GM12878 (cell line): ENCODE measurements at regions not wholly inside any gene's neighbourhood (a gene's known extent, or its start where the extent isn't known, plus 50 kb on each side); places are given as distances from the start of the nearest gene placed in this dataset.

Source experiments
- ATAC-seq: fragments of 200-7000 bp; cut with Tn5 transposase; 3 replicates; pipeline ENCODE4 v1.9.1; 2020; ENCODE audit warnings: mild to moderate bottlenecking, moderate library complexity
- BruUV-seq: library from RNA; stranded (reverse); fragments of 400-500 nt; replicated peaks from 2 replicates; lab custom pipeline; 2021; lab: Mats Ljungman, UMichigan
- CTCF ChIA-PET: fragments of 300-600 bp; sonication (Branson Sonifier 250); formaldehyde crosslinking; extraction: SDS; loops from one replicate; lab custom pipeline; 2021; ENCODE audit warnings: inconsistent platforms; lab: Yijun Ruan, JAX
- POLR2A ChIA-PET: fragments of 350-600 bp; formaldehyde crosslinking; extraction: SDS; loops from one replicate; lab custom pipeline; 2021; ENCODE audit warnings: inconsistent platforms; lab: Charles Lee
- RAD21 ChIA-PET: fragments of 300-600 bp; sonication (Branson Sonifier 250); formaldehyde crosslinking; loops from one replicate; lab custom pipeline; 2023; ENCODE audit warnings: antibody characterized with exemption; ENCODE audit not compliant: unreplicated experiment; lab: Charles Lee
- SMC1A ChIA-PET: fragments of 300-600 bp; sonication (Branson Sonifier 250); formaldehyde crosslinking; loops from one replicate; lab custom pipeline; 2023; ENCODE audit not compliant: unreplicated experiment, uncharacterized antibody; lab: Charles Lee
- DNase-seq: peaks from one replicate; pipeline ENCODE4 v3.0.0-alpha.2; 2011; ENCODE audit warnings: low read depth, low spot score
- FAIRE-seq: peaks from 3 replicates; lab custom pipeline; 2011; peaks lifted over from hg19 to GRCh38; lab: Jason Lieb, UNC
- H2AFZ ChIP-seq: 2 replicates; pipeline ENCODE4 v1.6.0; 2011; ENCODE audit warnings: low read depth, low read length, control low read depth; ENCODE audit not compliant: control insufficient read depth
- H3K27ac ChIP-seq: 2 replicates; pipeline ENCODE4 v1.5.1; 2011; ENCODE audit warnings: control low read depth; ENCODE audit not compliant: control insufficient read depth, insufficient read depth
- H3K27me3 ChIP-seq, 2 experiments: replicated peaks in 1 of 2; 2 replicates each; pipeline versions ENCODE4 v1.6.0 to v1.6.1; 2011; ENCODE audit warnings: low read length in 1 of 2; ENCODE audit not compliant: control insufficient read depth in 2 of 2, insufficient read depth in 2 of 2
- H3K36me3 ChIP-seq, 2 experiments: 2 replicates each; pipeline ENCODE4 v1.5.1; 2011; ENCODE audit warnings: low read length in 1 of 2; ENCODE audit not compliant: control insufficient read depth in 2 of 2, insufficient read depth in 2 of 2
- H3K4me1 ChIP-seq: 2 replicates; pipeline ENCODE4 v1.6.1; 2011; ENCODE audit warnings: mild to moderate bottlenecking, low read length, moderate library complexity, mixed read lengths; ENCODE audit not compliant: control insufficient read depth, insufficient read depth
- H3K4me2 ChIP-seq: 2 replicates; pipeline ENCODE4 v1.6.0; 2011; ENCODE audit warnings: control low read depth; ENCODE audit not compliant: control insufficient read depth, insufficient read depth
- H3K4me3 ChIP-seq: fragments of 200-600 bp; sonication (generic); 2 replicates; pipeline ENCODE4 v1.5.1; 2016
- H3K79me2 ChIP-seq: 2 replicates; pipeline ENCODE4 v1.6.0; 2011; ENCODE audit warnings: low read length; ENCODE audit not compliant: control insufficient read depth, insufficient read depth
- H3K9ac ChIP-seq: 2 replicates; pipeline ENCODE4 v1.8.0; 2011; ENCODE audit warnings: low read length, control low read depth, mixed read lengths; ENCODE audit not compliant: control insufficient read depth, insufficient read depth
- H3K9me3 ChIP-seq: replicated peaks from 3 replicates; pipeline ENCODE4 v1.5.1; 2011; ENCODE audit warnings: mild to moderate bottlenecking, low read length; ENCODE audit not compliant: control insufficient read depth, insufficient read depth
- H4K20me1 ChIP-seq: 2 replicates; pipeline ENCODE4 v1.6.0; 2011; ENCODE audit not compliant: control insufficient read depth, insufficient read depth
- MYB ChIP-seq: fragments of 150-350 bp; IDR thresholded peaks from 2 replicates; pipeline ENCODE4 v1.6.1; 2014; ENCODE audit warnings: mild to moderate bottlenecking, low read depth, low read length, borderline replicate concordance
- WGBS: methylation state at CpG from one replicate; pipeline ENCODE4 v1.1.6; 2016; ENCODE audit warnings: low lambda C conversion rate; ENCODE audit not compliant: insufficient replicate concordance, insufficient coverage; ENCODE audit errors: missing lambda C conversion rate; 5-methylcytosine and 5-hydroxymethylcytosine counted together
- in situ Hi-C: fragments of 300-500 bp; cut with MboI; formaldehyde crosslinking; loops from 9 replicates; pipeline ENCODE4 v1.14.3; 2018; ENCODE audit warnings: mixed read lengths
- intact Hi-C: fragments of 100-400 bp; cut with micrococcal nuclease; formaldehyde crosslinking; loops from one replicate; pipeline ENCODE4 v1.14.2; 2022; ENCODE audit not compliant: unreplicated experiment
- TF ChIP-seq, protein P1 (sequence below): IDR thresholded peaks from 2 replicates; pipeline ENCODE4 v1.6.1; 2011; ENCODE audit warnings: low read depth, low read length, improper control_type of control experiment, borderline replicate concordance
- TF ChIP-seq, protein P2 (sequence below): IDR thresholded peaks from 2 replicates; pipeline ENCODE4 v1.6.1; 2012; ENCODE audit warnings: low read depth, low read length, improper control_type of control experiment
- TF ChIP-seq, protein P3 (sequence below): fragments of 450-650 bp; IDR thresholded peaks from 2 replicates; pipeline ENCODE4 v1.6.1; 2018; ENCODE audit warnings: borderline replicate concordance, mild to moderate bottlenecking; ENCODE audit not compliant: partially characterized antibody

DNA sequence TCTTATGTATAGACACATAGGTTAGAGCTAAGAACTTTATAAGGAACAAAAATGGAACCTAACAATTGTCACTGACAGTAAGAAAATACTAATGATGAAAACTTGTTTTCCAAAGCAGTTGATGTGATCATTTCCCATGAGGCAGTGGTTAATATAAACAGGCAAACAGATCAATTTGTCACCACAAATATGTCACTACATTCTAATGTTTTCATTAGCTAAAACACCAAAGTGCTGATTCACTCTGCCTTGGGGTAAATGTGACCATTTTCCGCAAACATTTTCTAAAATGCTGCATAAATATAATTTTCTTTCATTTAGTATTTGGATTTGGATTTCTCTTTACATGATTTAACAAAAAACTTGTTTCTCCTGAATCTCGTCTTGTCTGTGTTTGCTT is 408.9 kb upstream of the CTSO start:
- FAIRE-seq (no peak), DNase-seq (no peak), ATAC-seq (no peak)
- Histone ChIP-seq H3K36me3 (no peaks in the 10 kb centered on the region), H3K4me1 (no peaks in the 10 kb centered on the region), H3K27me3 (no peaks in the 10 kb centered on the region), H3K4me2 (no peak overlapping the region), H2AFZ (no peak overlapping the region), H4K20me1 (no peaks in the 10 kb centered on the region), H3K4me3 (no peak overlapping the region), H3K27ac (no peak overlapping the region), H3K9me3 (no peaks in the 10 kb centered on the region), H3K9ac (no peak overlapping the region), H3K79me2 (no peaks in the 10 kb centered on the region)
- CTCF ChIA-PET = interaction anchor here (1.1 to 2.1 kb wide), 2 partner anchors 18 to 193 kb away, joined by 5 to 6 read pairs; no protein-coding TSS in a partner anchor
- SMC1A ChIA-PET = interaction anchor here (1.5 kb wide), 1 partner anchor 11 kb away, joined by 5 read pairs; no protein-coding TSS in a partner anchor
- RAD21 ChIA-PET = no interaction called here
- WGBS = 18% methylated on average over 2 of the region's 2 CpGs
- intact Hi-C loops = no loop called here
- BruUV-seq = no TSS peak
- POLR2A ChIA-PET = interaction anchor here (0.5 kb wide), 1 partner anchor 345 kb away, joined by 6 read pairs; no protein-coding TSS in a partner anchor
- TF ChIP-seq, protein P1, sequence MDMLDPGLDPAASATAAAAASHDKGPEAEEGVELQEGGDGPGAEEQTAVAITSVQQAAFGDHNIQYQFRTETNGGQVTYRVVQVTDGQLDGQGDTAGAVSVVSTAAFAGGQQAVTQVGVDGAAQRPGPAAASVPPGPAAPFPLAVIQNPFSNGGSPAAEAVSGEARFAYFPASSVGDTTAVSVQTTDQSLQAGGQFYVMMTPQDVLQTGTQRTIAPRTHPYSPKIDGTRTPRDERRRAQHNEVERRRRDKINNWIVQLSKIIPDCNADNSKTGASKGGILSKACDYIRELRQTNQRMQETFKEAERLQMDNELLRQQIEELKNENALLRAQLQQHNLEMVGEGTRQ = no peak
- no peak for TF ChIP-seq MYB
- TF ChIP-seq, protein P2, sequence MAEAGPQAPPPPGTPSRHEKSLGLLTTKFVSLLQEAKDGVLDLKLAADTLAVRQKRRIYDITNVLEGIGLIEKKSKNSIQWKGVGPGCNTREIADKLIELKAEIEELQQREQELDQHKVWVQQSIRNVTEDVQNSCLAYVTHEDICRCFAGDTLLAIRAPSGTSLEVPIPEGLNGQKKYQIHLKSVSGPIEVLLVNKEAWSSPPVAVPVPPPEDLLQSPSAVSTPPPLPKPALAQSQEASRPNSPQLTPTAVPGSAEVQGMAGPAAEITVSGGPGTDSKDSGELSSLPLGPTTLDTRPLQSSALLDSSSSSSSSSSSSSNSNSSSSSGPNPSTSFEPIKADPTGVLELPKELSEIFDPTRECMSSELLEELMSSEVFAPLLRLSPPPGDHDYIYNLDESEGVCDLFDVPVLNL = no peak
- TF ChIP-seq, protein P3, sequence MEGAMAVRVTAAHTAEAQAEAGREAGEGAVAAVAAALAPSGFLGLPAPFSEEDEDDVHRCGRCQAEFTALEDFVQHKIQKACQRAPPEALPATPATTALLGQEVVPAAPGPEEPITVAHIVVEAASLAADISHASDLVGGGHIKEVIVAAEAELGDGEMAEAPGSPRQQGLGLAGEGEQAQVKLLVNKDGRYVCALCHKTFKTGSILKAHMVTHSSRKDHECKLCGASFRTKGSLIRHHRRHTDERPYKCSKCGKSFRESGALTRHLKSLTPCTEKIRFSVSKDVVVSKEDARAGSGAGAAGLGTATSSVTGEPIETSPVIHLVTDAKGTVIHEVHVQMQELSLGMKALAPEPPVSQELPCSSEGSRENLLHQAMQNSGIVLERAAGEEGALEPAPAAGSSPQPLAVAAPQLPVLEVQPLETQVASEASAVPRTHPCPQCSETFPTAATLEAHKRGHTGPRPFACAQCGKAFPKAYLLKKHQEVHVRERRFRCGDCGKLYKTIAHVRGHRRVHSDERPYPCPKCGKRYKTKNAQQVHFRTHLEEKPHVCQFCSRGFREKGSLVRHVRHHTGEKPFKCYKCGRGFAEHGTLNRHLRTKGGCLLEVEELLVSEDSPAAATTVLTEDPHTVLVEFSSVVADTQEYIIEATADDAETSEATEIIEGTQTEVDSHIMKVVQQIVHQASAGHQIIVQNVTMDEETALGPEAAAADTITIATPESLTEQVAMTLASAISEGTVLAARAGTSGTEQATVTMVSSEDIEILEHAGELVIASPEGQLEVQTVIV = no peak
- in situ Hi-C loops = no loop called here
